Lung (tissue), 11 donors: ENCODE measurements at regions not wholly inside any gene's neighbourhood (a gene's known extent, or its start where the extent isn't known, plus 50 kb on each side); places are given as distances from the start of the nearest gene placed in this dataset.

Experiments
- ATAC-seq: fragments of 200-7000 bp; cut with Tn5 transposase; one replicate; pipeline ENCODE4 v1.9.1; 2020; ENCODE audit warnings: moderate number of reproducible peaks; ENCODE audit not compliant: insufficient read depth, low FRiP score
- DNase-seq, 3 donors: peaks; one replicate each; pipeline ENCODE4 v3.0.0-alpha.2; 2013 to 2017
- H3K27ac ChIP-seq, 2 donors: one replicate each; pipeline ENCODE4 v1.5.1; 2013; ENCODE audit warnings: mild to moderate bottlenecking in 2 of 2, moderate library complexity in 2 of 2, control low read depth in 1 of 2, inconsistent platforms in 1 of 2, low read depth in 1 of 2, low read length in 1 of 2
- H3K27me3 ChIP-seq, 3 donors: one replicate each; pipeline ENCODE4 v1.5.1; 2013; ENCODE audit warnings: low read length in 2 of 3; ENCODE audit not compliant: control insufficient read depth in 3 of 3, insufficient read depth in 3 of 3
- H3K36me3 ChIP-seq, 4 donors: one replicate each; pipeline ENCODE4 v1.5.1; 2013; ENCODE audit warnings: low read length in 4 of 4, mild to moderate bottlenecking in 1 of 4, moderate library complexity in 1 of 4; ENCODE audit not compliant: control insufficient read depth in 4 of 4, insufficient read depth in 4 of 4
- H3K4me1 ChIP-seq, 5 donors: one replicate each; pipeline ENCODE4 v1.5.1; 2013; ENCODE audit warnings: low read length in 5 of 5, mild to moderate bottlenecking in 2 of 5, moderate library complexity in 1 of 5; ENCODE audit not compliant: control insufficient read depth in 5 of 5, insufficient read depth in 5 of 5
- H3K4me3 ChIP-seq: one replicate; pipeline ENCODE4 v1.5.1; 2013; ENCODE audit warnings: mild to moderate bottlenecking, control low read depth, moderate library complexity
- H3K9ac ChIP-seq, 2 donors: one replicate each; pipeline ENCODE4 v1.5.1; 2013; ENCODE audit warnings: low read length in 2 of 2, control low read depth in 1 of 2; ENCODE audit not compliant: insufficient read depth in 1 of 2
- H3K9me3 ChIP-seq, 4 donors: one replicate each; pipeline ENCODE4 v1.5.1; 2013; ENCODE audit warnings: low read length in 3 of 4, mild to moderate bottlenecking in 1 of 4, moderate library complexity in 1 of 4; ENCODE audit not compliant: control insufficient read depth in 4 of 4, insufficient read depth in 3 of 4
- WGBS, 2 donors: extraction: QIAGEN DNeasy Blood & Tissue Kit; methylation state at CpG; one replicate each; pipeline ENCODE4 v1.1.7; 2013; 5-methylcytosine and 5-hydroxymethylcytosine counted together
- TF ChIP-seq, protein P1 (sequence below): IDR thresholded peaks from 2 replicates; pipeline ENCODE4 v1.5.1; 2012; ENCODE audit warnings: mild to moderate bottlenecking; ENCODE audit errors: control extremely low read depth, extremely low read depth
- donor health status: control.
- donor health status: control.
- donor health status: Bipolar disorder and iron deficiency.
- donor health status: healthy.
- donor health status: DM: yes; HTN: yes; CAD: no.

DNA sequence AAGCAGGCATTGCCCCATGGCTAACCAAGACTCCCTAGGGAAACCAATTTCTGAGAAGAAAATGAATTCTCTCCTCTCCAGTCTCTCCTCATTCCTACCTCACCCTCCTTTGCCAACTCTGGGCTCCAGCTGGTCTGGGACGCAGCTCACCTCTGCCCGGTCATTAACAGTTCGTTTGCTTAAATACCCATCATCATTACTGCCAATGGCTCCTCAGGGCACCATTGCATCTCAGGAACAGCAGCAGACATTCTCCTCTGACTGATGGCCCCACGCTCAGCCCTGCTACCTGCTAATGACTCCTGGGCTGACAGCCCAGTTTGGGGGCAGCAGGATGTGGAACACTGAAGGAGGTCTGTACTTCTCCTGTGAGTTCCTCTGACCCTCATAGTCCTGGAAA is 462.0 kb downstream of the INSC start:
- TF ChIP-seq, protein P1, sequence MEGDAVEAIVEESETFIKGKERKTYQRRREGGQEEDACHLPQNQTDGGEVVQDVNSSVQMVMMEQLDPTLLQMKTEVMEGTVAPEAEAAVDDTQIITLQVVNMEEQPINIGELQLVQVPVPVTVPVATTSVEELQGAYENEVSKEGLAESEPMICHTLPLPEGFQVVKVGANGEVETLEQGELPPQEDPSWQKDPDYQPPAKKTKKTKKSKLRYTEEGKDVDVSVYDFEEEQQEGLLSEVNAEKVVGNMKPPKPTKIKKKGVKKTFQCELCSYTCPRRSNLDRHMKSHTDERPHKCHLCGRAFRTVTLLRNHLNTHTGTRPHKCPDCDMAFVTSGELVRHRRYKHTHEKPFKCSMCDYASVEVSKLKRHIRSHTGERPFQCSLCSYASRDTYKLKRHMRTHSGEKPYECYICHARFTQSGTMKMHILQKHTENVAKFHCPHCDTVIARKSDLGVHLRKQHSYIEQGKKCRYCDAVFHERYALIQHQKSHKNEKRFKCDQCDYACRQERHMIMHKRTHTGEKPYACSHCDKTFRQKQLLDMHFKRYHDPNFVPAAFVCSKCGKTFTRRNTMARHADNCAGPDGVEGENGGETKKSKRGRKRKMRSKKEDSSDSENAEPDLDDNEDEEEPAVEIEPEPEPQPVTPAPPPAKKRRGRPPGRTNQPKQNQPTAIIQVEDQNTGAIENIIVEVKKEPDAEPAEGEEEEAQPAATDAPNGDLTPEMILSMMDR, result no peak
- ATAC-seq, result no peak
- no peak overlapping the region for H3K27ac ChIP-seq

DNA sequence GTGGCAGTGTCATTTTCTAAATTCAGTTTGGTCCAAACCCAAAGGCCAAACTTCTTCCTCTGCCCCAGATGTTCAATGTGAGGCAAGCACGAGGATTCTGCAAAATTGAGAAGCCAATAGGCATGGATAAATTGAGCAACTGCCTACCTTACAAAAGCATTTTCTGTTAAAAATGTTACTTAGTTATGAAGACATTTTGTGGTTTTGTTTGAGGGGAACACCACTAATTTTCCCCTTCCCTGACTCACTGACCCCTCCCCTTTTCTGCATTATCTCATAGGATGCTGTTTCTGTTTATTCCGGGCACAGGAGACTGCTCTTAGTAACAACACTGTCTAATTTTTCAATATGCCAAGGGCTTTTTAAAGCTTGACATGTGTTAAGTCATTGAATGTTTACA is 462.8 kb downstream of the INSC start:
- no peaks in the 10 kb centered on the region for H3K27me3 ChIP-seq
- DNase-seq (no peak), ATAC-seq (no peak)
- WGBS, 2 donors, result 42 to 62% methylated on average over 2 of the region's 2 CpGs
- TF ChIP-seq, protein P1, result no peak
- no peak overlapping the region for H3K27ac ChIP-seq
- H3K36me3 ChIP-seq, result no peaks in the 10 kb centered on the region
- no peak overlapping the region for H3K4me3 ChIP-seq
- no peaks in the 10 kb centered on the region for H3K4me1 ChIP-seq
- H3K9me3 ChIP-seq, result no peaks in the 10 kb centered on the region
- no peak overlapping the region for H3K9ac ChIP-seq

More for the DNA sequence above, 462.0 kb downstream of the INSC start:
- Histone ChIP-seq H3K9me3 (no peaks in the 10 kb centered on the region), H3K4me3 (no peak overlapping the region), H3K36me3 (no peaks in the 10 kb centered on the region), H3K4me1 (no peaks in the 10 kb centered on the region), H3K9ac (no peak overlapping the region), H3K27me3 (no peaks in the 10 kb centered on the region)
- WGBS, 2 donors, result 85 to 91% methylated on average over 4 of the region's 4 CpGs
- DNase-seq, result no peak

DNA sequence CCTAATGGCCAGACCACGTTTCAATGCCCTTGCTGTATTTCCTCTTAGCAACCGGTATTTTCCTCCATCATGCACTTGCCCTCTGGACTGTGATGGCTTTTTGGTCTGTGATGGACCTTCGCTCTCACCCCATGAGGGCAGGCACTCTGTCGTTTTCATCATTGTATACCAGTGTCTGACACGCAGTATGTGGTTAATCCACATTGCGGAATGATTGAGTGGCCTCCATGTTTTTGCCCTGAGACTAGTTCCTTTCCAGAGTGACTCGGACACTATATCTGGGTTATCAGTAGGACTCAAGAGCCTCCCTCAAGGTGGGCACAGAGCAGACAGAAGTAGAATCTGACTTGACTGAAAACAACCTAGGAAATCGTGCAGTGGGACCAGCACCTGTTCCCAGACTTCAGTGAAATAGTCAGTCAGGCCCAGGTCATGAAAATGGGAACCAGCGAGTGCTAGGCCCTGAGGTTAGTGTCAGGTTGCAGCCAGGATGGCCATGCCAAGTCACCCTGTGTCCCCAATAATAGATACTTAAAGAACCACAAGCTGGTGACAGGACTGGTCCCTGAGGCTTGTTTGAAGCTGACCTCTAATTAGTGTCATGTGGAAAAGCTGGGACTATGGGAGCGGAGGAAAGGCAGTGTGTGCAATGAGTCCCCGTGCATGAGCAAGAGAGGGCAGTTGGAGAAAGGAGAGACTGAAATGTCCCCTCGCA is 464.7 kb downstream of the INSC start:
- DNase-seq (no peak), ATAC-seq (no peak)
- peak overlapping the region in 1 of 2 donors; percentile 37 for H3K27ac ChIP-seq
- no peaks in the 10 kb centered on the region for H3K36me3 ChIP-seq
- no peak overlapping the region for H3K9ac ChIP-seq
- H3K4me3 ChIP-seq, result no peak overlapping the region
- H3K4me1 ChIP-seq, result no peaks in the 10 kb centered on the region
- H3K9me3 ChIP-seq, result no peaks in the 10 kb centered on the region
- TF ChIP-seq, protein P1, result no peak
- H3K27me3 ChIP-seq, result no peaks in the 10 kb centered on the region
- 86 to 88% methylated on average over 12 of the region's 12 CpGs for WGBS, 2 donors
